CD4-positive, alpha-beta T cell treated with Interleukin-1 beta for 1 hour (primary cell): ENCODE measurements at regions not wholly inside any gene's neighbourhood (a gene's known extent, or its start where the extent isn't known, plus 50 kb on each side); places are given as distances from the start of the nearest gene placed in this dataset.

Experiments used
- DNase-seq, 2 donors: peaks; one replicate each; pipeline ENCODE4 v3.0.0-alpha.2; 2020 to 2022

DNA sequence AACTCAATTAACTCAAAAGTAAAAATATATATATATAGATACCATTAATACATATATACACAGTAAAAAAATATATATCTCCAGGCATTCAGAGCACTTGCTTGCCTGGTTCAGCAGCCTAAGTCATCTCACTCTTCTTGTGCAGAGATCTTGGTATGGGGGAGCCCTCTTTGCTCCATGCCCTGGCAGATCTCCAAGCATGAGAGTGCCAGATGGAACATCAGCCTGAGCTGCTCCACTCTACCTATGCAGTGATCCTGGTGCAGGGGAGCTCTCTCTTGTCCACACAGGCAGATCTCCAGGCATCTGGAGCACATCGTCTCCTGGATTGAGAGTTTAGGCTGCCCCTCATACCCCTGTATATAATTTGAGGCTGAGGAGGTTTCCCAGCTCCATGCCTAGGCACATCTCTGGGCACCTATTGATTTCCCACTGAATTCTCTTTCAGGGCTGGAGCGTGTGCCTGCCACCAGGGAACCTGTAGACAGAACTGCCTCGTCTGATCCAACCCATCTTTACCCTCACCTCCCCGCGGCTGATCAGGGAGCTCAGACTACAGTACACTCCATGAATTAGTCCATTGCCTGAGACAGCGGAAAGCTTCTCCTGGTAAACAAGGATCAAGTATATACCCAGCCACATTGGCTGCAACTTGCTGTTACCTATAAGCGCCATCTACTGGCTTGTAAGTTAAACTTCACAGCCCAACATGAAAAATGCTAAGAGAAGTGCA, 342.4 kb upstream of the GRIA1 start:
- no peak for DNase-seq

DNA sequence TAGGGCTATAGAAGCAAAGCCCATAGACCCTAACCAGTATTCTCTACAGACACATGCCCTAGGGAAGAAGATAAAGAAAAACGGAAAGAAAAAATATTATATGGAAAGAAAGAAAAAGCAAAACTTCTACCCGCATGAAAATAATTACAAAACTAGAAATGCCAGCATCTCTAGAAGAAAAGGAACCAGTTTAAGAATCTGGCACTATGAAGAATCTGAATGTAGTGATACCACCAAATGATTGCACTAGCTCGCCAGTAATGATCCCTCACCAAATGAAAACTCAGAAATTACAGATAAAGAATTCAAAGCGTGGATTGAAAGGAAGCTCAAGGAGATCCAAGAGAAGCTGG, 341.9 kb upstream of the GRIA1 start:
- no peak for DNase-seq

DNA sequence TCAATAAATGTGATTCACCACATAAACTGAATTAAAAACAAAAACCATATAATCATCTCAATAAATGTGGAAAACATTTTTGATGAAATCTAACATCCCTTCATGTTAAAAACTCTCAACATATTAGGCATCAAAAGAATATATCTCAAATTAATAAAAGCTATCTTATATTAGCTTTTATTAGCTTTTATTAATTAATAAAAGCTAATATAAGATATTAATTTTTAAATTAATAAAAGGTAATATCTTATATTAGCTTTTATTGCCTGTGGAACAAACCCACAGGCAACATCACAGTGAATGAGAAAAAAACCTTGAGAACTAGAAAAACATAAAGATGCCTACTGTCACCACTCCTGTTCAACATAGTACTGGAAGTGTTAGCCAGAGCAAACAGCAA, 338.9 kb upstream of the GRIA1 start:
- DNase-seq: no peak

DNA sequence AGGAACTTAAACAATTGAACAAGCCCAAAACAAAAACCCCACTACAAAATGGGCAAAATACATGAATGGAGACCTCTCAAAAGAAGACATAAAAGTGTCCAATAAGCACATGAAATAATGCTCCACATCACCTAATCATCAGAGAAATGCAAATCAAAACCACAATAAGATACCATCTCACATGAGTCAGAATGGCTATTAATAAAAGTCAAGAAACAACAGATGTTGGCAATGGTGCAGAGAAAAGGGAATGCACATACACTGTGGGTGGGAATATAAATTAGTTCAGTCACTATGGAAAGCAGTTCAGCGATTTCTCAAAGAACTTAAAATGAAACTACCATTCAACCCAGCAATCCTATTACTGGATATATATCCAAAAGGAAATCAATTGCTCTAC, 337.4 kb upstream of the GRIA1 start:
- no peak for DNase-seq

DNA sequence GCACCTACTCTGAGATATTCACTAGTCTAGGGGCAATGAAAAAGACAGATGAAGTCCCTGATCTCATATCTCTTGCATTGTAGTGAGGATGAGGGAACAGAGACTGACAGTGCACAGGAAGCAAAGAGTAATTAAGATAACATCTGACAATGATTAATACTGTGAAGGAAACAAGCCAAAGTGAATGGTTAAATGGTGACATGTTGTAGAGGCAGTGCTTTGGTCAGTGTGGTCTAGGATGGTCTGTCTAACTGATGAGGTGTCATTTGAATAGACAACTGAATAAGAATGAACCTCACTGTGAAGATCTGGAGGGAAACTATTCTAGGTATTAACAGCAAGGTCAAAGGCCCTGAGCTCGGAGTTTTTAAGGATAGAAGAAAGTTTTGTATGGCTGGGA, 333.3 kb upstream of the GRIA1 start:
- no peak for DNase-seq

DNA sequence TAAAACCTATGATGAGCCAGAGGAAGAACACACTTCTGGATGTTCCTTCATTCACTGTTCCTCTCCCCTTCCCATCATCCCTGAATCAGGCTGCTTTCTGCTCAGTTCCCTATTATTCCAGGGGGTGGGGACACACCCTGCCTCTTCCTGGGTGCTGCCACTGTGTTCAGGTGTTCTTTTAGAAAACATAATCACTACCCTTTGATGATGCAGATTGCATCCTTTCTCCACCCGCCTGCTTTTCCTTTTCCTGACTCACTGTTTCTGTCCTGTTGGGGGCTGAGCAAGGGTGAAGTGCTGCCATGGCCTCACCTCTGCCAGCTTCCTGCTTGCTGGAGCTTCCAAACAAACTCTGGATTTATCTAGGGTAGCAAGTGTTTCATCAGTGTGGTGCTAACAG, 331.9 kb upstream of the GRIA1 start:
- DNase-seq: no peak

DNA sequence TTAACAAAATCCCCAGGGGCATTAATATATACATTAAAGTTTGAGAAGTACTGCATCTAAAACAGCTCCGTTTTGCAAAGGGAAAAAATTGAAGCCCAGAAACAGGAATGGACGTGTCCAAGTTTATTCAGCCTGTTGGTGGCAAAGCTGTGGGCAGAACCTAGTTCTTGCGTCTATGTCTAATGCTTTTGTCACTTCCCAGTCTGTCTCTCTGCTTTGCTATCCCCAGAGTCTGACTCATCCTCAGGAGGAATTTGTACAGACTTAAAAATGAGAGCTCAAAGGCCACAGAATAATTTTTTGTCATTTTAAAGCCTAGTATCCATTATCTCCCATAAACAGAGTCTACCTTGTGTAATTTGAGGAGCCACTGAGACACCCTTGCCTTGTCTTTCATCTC, 330.9 kb upstream of the GRIA1 start:
- no peak for DNase-seq

DNA sequence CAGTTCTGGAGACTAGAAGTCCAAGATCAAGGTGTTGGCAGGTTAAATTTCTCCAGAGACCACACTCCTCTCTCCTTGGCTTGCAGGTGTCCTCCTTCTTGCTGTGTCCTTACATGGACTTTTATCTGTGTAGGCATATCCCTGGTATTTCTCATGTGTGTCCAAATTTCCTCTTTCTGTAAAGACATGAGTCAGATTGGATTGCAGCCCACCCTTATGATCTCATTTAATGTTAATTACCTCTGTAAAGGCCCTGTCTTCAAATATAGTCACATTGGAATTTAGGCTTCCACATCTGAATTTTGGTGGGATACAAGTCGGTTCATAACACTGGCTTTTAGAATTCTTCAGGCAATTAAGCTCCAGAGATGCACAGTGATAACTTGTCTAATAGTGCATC, 322.2 kb upstream of the GRIA1 start:
- DNase-seq: no peak

DNA sequence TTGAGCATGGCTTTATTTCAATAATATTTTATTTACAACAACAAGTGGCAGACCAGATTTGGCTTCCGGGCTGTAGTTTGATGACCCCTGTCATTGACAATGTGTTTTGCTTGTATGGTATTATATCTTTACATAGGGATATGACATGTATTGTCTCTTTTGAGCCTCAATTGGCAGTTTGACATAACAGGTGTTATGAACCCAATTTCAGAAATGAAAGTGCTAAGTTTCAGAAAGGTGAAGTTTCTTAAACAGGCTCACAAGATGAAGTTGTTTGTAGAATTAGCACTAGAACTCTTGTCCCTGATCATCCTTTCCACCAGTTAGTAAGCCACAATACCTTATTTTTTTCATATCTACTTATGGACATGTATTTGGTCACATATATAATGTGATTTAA, 303.0 kb upstream of the GRIA1 start:
- no peak for DNase-seq

DNA sequence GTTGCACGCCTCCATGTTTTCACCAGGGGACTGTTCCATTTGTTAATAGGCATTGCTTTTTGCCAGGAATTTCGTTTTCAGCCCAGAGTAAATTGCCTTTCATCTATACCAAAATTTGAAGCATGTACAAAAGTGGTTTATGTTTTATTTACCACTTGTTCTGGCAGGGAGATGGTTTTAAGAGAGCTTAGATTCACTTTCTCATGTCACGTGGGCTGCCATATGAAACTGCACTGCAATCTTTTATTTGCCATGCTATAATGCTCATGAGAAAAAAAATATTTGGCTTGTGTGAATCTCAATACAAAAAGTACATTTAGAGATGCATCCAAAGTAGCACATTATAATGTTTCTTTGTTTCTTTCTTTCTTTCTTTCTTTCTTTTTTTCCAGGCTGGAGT, 284.1 kb upstream of the GRIA1 start:
- DNase-seq: no peak

DNA sequence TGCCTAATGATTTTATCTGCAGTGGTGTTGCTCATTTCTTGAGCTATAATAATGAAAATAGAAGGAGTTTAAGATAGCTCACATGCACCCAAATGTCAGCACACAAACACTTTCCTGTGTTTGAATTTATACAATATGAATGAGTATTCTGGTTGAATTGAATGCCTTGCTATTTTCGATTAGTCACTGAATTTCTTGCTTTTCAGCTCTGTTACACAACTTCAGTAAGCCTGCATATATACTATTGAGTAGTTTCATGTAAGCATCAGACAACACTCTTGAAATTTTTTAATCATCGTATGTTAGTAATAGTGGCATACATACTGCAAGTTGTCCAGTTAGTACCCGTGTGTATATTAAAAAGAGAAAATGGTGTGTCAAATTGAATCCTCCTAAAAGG, 281.5 kb upstream of the GRIA1 start:
- no peak for DNase-seq

DNA sequence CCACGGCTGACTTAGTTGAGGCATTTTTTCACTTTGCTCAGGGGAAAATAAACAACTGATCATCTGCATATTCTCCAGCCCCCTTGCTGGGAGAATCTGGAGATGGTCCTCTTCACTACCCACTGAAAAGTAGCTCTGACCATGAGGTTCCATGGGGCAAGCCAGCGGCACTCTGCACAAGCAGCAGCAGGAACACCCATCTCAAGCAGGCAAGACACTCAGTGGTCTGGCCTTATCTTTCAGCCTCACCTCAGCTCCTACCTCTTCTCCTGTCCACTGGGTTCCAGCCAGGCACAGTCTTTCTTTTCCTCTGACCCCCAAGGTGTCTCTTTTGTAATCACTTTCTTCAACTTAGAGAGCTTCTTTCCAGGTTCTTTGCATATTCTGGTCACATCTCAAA, 280.8 kb upstream of the GRIA1 start:
- no peak for DNase-seq

DNA sequence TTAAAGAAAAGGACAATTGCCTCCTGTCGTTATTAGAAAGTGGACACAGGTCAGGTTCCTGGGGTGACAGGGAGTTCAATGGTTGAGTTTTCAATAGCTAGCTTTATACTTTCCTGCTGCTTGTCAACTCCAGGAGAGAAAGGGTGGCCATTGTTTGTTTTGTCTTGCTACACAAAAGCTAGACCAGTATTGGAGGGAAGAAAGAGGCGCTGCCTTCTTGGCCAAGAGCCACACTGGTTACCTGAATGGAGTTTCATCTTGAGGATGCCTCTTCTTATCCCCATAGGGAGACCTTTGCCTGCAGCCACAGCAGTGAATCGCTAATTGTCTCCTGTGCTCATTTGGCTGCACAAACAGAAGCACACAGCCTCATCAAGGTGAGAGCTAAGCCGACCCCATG, 279.4 kb upstream of the GRIA1 start:
- DNase-seq: no peak

DNA sequence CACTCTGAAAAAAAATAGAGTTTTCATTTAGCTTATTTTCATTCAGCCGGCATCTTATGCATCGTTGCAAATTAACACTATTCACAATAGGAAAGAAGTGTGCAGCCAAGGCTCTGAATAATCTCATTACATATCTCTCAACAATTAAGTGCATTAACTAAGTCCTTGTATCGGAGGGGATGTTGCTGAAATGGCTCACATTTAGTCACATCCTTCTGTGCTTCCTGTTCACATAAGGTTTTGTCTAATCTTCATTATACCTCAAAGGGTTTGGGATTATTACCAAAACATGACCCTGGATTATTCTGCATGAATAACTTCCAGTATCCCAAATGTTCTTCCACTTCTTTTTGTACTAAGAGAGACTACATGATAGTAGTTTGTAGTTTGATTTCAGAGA, 278.0 kb upstream of the GRIA1 start:
- DNase-seq: no peak

DNA sequence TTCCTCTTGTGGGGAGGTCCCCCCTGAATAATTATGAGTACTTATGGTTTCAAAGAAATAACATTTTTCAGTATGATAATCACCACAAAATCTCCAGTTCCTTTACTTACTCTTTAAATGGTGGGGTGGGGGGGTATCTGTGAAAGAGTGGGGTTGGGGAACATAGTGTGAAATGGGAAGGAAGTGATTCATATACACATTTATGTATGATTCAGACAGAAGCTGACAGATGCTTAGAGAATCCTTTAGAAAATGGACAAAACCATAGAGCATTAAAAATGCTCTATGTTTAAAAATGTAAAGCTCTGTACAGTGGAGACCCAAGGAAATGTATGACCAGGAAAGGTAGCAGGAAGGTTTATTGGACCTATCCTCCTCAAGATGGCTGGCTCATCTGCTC, 267.5 kb upstream of the GRIA1 start:
- DNase-seq: no peak

DNA sequence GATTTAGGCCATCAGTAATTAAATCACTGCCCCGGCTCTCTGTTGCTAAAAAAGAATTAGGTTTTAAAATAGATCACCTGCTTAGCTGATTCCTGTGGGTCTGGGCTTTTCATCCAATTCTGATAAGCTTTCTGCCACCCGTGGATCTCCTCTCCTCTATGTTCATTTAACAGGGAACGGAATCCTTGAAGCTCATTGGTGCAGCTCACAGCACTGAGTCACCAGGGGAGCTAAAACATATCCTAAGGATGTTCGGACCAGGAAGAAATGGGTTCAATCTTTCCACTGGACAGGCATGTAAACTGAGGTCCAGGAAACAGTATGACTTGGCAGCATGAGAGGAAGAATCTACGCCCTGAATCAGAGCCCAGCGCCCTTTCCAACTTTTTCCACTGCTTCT, 267.1 kb upstream of the GRIA1 start:
- DNase-seq: no peak

DNA sequence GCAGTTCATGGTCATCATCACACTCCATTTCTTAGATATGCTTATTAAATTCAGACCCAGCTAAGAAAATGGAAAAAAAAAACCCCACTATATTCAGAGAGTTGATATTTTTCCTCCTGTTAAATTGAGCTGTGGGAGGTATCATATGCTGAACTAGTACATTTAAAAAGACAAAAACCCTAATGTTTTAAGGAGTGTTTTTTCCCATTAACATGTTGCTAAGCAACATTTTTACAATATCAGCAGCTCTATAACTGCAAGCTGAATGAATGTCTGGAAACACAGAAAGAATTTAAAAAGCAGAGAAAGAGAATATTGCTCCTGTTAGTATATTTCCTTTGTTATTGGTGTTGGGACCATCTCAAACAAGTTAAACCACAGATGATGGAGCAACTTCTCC, 265.8 kb upstream of the GRIA1 start:
- no peak for DNase-seq

DNA sequence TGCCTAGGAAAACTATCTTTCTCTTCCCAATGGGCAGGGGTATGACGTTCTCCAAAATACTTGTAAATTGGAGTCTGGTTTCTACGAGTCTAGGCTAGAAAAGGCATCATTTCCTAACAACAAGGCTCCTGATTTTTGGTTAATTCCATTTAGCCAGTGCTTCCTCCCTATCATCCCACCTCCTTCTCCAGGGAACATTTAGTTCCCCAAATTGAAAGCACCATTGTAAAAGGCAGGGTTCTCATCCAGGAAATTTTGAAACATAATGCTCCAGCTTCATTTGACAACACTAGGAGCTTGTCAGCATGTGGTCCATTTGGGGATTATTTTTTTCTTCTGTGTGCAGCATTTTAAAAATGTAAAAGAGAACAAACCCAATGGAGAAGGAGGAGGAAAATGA, 256.5 kb upstream of the GRIA1 start:
- no peak for DNase-seq

DNA sequence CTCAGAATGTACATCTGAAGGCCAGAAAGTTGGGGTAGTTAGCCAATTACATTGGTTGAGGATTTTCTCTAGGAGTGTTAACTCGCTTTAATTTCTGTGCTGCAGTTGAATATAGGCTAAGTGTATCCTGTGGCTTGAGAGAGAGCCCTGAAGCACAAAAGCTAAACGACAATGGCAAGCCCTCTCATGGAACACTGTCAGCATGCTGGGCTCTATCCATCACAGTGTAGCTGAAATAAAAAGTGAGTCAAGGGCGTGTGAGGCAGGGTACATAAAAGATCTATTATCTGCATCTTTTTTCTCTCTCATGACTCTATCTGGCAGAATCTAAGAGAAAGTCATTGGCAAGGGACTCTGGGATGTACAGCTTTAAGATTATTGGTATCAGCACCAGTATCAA, 254.2 kb upstream of the GRIA1 start:
- no peak for DNase-seq

DNA sequence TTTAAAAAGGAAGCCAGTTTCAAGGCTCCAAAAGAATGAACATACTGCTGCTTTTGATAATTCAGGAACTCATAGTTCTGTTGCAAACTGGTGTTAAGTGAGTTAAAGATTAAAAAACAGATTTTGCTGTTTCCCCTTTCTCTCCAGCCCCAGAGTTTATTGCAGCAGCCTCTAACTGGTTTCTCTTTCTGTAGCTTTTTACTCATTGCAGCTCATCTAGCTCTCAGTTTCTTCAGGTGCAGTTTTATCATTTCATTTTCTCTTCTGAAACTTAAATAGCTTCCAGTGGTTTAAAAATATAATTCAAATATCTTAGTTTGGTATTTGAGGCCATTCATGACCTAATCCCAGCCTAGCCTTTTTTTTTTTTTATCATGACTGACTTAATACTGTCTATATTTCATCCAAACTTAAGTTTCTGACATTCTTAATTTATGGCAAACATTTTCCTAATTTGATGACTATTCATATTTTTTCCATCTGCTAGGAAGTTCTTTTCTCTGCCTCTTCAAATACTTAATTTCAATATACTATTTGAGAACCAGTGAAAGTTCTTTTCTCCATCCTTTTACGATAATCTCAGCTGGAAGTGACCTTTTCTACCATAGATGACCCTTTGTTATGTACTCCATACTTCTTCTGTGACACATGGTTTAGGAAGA, 252.7 kb upstream of the GRIA1 start:
- no peak for DNase-seq

DNA sequence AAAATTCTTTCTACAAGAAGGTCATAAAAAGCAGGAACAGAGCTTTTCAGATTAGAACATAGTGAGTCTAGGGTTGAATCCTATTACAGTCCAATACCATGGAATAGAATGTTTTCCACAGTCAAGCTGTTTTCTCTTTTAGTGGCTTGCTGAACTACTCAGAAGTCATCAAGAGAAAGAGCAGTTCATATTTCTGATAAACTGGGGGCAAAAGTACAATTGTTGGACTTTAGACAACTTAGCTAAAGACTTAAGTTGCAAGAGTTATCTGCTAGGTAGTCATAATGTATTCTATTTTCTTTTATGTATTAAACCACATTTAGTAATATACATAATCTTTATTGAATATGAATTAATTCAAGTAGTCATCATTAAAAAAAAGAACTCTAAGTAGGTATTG, 233.1 kb upstream of the GRIA1 start:
- DNase-seq: no peak

DNA sequence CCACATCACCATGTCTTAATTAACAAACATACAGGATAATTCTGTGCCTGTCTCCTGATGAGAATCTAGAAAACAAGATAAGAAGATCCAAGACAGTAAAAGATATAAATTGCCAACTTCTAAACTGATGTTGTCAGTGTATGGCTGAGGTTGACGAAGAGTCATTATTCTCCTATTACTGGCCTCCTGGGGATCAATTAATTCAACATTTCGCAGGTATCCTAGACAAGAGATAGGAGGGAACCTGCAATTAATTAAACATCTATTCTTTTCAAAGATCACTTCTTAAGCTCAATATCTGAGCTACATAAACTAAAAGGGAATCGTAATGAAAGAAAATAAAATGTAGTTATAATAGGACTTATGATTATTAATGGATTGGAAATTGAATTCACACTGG, 232.0 kb upstream of the GRIA1 start:
- no peak for DNase-seq

DNA sequence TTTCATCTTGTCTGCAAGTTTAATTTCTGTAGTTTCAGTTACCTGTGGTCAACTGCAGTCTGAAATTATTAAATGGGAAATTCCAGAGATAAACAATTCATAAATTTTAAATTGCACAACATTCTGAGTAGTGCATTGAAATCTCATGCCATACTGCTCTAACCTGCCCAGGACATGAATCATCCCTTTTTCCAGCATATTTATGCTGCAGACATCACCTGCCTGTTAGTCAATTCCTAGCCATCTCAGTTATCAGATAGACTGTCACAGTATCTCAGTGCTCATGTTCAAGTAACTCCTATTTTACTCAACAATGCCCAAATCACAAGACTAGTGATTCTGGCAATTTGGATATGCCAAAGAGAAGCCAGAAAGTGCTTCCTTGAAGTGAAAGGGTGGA, 223.0 kb upstream of the GRIA1 start:
- no peak for DNase-seq

DNA sequence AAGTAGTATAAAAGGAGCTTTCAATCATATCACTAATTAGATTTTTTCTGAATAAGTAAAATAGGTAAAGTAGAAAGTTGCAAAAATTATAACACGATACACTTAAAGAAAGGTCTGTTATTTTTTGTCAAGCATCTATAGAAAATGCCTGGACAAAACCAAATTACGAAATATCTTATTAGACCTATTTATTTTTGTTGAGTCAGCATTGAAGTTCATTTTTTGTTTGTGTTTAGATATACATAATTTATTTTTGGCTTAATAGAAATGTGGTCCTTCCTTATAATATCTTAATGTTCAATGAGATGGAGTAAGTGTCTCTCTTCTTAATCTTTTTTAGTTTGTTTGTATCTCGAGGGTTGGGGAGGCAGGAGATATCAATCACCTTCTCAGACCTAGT, 214.8 kb upstream of the GRIA1 start:
- DNase-seq: no peak

DNA sequence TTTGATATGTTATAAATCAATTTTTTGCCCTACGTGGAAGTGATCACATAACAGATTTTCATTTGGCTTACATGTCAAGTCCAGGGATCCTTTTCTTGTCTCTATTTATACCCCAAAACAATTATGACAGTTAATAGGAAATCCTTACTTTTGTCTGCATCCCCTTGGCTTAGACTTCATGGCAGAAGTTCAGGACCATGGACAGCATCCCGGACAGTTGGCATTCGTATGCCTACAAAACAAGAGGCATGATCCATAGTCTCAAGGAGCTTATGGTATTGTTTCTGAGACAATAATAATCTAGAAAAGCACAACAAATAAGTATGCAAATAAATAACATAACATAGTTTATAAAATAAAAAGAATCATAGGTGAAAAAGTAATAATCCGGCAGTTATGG, 214.3 kb upstream of the GRIA1 start:
- DNase-seq: no peak
